ENCODE measurements at regions not wholly inside any gene's neighbourhood (a gene's known extent, or its start where the extent isn't known, plus 50 kb on each side); places are given as distances from the start of the nearest gene placed in this dataset.

DNA sequence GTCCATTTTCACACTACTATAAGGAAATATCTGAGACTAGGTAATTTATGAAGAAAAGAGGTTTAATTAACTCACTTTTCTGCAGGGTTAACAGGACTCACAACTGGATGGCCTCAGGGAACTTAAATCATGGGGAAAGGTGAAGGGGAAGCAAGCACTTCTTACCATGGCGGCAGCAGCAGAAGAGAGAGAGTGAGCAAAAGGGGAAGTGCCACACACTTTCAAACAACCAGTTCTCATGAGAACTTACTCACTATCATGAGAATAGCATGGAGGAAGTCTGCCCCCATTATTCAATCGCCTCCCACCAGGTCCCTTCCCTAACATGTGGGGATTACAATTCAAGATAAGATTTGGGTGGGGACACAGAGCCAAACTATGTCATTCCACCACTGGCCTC lies 55.1 kb upstream of the NETO1 start:
- DNase-seq = no peak

Data from amniotic stem cell (primary cell).